ENCODE measurements at regions not wholly inside any gene's neighbourhood (a gene's known extent, or its start where the extent isn't known, plus 50 kb on each side); places are given as distances from the start of the nearest gene placed in this dataset.

DNA sequence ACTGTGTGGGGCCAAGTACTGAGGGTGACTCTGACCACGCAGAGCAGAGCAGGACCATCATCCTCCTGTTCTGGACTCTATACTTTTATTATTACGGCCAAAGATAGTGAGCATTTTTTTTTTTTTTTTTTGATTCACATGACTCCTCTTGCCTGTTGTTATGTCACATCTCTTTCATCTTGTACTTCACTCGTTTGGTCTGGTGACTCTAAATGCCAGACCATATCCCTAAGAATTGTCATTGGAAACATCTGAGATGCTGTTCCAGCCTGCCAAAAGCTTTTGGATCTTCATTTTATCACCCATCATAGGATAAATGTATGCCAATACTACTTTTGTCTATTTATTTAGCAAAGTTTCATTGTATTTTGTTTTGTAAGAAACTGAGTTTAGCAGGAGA, 168.2 kb upstream of the RAI14 start:
- no peak for DNase-seq

DNA sequence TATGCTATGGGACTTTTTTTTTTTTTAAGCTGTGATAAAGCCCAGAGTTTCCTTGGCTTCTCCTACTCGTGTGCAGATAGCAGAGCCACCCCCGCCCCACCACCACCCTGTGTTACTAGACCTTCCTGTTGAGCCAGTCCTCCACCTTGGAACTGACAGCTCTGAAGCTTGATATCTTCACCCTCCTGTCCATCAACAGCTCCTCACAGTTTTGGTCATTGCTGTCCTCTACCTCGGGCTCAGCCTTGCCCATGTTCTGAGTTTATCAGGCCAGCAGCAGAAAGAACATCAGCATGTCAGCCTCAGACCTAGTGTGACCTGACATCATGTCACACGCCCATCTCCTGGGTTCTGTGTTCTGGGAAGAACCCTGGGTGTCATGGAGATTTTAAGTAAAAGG, 167.1 kb upstream of the RAI14 start:
- DNase-seq, result no peak

DNA sequence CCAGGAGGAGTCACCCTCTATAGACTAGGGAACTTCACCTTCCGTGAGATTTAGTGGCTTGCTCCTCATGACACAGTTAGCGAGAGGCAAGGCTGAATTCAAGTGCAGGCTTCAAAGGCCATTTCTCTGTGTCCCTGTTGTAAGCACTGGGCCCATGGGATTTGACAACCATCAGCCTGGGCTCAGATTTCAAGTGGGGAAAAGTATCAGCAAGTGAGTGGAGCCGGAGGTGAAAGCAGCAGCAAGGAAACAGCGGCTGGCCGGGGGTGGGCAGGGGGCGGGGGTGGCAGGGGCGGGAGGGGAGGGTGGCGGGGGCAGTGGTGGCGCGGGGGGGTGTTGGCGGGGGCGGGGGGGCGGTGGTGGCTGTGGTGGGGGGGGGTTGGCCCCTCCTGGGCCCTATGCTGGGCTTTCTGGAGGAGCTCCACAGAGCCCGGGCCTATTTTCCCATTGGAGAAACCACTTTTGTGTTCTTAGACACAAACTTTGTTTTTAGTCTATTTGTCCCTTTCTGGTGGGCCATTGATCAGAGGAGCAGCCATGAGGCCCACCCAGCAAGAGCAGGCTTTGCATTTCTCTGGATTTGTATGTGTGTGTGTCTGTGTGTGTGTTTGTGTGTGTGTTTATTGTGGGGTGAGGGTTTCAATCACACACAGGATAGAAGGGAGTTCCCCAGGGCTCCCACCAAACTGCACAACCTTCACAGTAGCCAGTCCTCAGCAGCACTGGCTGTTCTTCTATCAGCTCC, 165.4 kb upstream of the RAI14 start:
- DNase-seq, result no peak

DNA sequence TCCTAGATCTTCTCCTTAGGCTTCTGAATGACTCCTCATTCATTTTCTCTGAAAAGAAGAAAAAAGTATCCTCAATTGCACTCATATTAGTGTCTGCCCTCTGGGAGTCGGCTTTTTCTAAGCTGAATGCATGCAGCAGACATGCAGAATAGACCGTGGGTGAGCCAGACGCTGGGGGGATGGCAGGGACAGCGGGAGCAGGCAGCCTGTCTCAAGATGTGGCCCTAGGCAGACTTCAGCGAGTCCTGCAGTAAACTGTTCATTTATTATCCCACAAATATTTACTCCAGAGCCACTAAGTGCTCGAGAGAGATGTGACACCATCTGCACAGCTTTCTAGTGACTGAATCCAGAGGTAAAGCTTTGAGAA, 164.9 kb upstream of the RAI14 start:
- peak; percentile 37 for DNase-seq

DNA sequence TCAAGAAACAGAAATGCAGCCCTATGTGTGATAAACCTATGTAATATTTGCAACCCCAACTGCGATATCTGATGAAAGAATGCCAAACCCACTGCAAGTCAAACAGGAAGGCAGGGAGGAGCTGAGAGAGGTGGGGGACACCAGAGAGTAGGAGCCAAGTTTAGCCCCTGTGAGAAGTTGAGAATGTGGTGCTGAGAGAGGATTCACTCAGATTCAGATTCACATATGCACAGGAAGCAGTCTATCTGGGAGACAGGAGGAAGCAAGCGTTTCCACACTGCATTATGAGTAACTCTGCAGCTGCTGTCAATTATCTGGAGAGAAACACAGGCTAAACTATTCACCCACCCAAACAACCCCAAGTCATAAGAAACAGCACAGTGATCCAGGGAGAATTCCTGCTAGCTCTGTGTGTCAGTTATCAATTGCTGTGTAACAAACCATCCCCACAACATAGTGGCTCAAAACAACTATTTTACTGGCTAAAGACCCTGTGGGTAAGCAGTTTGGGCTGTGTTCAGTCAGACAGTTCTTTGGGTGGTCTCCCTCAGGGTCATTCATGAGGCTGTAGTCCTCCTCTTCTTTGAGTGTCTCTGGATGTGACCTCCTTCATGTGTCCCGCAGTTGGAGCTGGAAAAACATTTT, 161.9 kb upstream of the RAI14 start:
- DNase-seq, result peak; percentile 60

DNA sequence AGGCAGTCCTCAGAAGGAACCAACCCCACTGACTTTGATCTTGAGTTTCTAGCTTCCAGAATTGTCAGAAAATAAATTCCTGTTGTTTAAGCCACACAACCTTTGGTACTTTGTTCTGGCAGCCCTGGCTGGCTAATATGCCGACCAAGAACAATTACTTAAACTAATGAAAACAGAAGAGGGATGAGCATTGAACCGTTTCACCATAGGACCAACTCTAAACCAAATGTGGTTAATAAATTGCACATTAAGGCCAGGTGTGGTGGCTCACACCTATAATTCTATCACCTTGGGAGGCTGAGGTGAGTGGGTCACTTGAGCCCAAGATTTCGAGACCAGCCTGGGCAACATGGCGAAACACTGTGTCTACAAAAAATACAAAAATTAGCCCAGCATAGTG, 160.9 kb upstream of the RAI14 start:
- DNase-seq, result no peak

DNA sequence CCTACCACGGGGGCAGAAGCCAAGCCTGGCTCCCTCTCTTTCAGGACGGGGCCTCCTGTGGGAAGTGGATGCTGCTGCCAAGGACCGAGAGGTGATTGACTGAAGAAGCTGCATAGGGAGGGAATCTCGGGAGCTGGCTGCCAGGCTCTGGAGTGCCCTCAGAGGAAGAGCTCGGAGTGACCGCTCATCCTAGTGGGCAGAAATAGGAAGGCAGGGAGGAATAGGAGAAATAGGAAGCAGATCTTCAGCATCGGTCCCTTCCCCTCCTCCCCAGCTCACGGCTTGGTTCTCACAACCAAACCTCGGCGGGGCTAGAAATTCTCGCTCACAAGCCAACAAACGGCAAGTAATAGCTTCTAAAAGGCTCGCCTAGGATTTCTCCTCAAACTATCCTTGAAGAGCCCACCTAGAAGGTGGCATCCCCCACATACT, 159.9 kb upstream of the RAI14 start:
- no peak for DNase-seq

DNA sequence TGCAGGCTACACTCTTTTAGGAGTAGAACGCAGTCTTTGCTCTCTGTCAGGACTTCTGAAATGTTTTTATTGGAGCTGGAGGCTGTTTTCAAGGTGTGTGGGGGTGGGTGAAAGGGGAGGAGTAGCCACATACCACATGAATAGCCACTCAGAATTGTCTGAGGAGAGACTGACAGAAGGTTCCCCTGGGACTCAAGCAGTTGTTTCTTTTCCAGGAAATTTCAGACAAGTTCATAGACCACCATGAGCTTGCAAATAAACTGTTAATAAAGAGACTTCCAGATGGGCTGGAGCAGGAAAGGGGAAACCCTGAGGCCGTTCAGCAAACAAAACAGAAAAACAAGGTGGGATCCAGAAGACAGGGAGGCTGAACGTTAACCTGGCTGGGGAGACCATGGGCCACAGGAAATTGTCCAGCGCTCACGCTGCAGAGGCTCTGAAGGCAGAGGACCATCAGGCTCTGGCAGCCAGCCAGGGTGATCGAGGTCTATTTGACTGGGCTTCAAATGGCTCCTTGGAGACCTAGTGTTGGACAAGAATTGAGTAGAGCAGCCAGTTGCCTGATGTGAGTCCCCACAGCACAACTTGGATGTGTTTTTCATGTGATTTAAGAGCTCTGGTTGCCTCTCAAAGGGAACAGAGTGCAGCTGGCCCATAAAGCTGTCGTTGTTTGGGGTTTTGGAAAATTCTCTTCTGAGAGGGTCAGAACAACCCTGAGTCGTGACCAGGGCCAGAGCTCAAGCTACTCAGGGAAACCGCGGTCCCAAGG, 159.2 kb upstream of the RAI14 start:
- DNase-seq, result no peak

DNA sequence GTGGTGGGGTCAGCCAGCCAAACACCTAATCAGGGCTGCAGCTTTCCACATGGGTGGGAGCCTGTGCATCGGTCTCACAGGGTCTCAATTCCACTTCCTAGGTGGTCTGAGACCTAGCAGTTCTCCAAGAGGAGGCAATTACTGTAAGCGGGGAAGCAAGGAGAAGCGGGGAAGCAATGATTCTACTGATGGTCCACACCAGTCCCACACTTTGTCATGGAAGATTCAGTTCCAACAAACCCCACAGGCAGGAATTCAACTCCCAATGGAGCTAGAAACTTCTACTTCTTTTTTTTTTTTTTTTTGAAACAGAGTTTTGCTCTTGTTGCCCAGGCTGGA, 158.7 kb upstream of the RAI14 start:
- no peak for DNase-seq

DNA sequence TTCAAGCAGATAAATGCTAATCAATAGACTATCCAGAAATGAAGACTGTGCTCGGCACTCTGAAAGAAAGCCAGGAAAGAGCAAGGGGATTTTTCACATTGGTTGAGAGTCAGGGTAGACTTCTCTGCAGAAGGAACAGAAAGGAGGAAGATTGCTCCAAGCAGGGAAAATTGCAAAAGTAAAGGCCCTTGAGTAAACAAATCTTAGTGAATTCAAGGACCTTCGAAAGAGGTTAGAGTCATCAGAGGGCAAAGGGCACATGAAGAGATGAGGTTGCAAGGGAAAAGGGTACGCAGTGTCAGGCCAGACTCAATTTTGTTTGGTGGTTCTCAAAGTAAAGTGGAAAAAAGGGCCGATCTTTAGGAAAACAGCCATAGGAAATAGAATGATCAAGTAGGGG, 157.6 kb upstream of the RAI14 start:
- no peak for DNase-seq

DNA sequence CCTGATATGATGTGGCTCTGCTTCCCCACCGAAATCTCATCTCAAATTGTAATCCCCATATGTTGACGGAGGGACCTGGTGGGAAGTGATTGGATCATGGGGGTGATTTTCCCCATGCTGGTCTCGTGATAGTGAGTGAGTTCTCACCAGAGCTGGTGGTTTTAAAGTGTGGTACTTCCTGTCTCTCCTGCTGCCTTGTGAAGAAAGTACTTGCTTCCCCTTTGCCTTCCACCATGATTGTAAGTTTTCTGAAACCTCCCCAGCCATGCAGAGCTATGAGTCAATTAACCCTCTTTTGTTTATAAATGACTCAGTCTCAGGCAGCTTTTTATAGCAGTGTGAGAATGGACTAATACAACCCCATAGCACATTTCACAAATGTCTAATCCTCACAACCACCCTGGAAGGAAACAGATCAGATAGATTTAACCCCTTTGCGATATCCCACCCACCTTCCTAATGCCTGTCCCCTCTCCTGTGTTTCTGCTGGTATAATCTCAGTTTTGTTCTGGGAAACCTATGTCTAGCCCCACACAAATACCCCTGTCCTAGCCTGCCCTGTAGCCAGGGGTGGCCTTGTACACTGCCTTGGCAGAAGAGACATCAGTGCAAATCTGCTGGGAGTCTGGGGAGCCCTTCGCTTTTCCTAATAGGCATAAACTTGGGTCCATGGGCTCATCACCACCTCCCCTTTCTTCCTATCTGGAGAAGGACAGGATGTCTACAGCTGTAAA, 157.0 kb upstream of the RAI14 start:
- peak; percentile 86 for DNase-seq

DNA sequence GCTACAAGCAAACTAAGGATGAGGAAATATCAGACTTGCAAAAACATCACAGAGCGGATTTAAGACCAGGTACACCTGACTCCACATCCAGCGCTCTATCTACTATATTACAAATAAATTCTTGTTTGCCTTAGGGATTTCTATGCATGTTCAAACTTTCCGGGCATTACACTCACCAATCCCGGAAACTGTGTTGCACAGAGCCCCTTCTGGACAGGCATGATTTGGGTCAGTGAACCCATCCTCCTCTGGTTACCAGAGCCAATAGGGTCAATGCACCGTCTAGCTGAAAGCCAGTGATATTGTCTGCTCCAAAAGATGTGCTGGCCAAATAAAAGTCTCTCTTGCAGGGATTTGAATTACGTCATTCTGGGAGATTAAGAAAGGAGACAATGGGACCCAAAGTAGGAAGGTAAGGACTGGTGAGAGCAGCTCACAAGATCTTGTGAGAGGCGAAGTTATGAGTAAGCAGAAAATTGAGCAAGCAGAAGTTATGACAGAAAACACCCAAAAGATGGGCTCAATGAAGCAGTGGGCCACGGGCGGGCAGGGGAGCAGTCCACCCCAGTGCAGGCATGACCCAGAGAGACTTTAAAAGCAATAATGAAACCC, 155.8 kb upstream of the RAI14 start:
- no peak for DNase-seq

DNA sequence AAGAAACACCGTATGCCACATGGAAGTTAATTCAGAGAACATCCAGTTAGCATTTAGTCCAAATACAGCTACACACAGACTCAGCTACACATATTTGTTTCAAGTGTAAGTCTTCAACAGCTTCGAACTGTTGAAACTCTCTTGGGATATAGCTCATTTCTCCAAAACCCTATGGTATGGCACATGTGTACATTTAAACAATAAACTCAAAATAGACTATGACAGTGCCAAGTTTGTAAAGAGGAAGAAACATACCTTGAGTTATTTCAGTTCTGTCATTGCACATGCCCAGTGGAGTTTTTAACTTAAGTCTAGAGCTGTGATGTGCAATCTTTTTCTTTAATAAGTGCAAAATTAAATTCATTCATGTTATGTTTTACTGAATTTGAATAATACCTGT, 155.1 kb upstream of the RAI14 start:
- no peak for DNase-seq

DNA sequence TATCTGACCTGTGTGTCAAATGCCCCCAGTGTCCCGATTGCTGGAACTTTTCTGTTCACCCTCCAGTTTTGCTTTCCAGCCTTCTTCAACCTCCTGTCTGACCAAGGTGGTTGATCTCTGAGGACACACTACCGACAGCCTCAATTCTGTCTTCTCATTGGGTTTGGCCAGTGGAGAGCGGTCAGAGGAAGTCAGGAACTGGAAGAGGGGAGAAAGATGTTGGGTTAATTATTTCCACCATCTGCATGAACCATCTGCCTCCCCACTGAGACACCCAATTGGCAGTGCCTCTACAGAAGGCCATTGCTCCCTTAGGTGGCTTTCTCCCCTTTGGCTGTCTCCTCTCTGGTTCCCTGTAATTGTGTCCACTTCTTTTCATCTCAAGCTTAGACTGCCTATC, 154.3 kb upstream of the RAI14 start:
- DNase-seq, result no peak

DNA sequence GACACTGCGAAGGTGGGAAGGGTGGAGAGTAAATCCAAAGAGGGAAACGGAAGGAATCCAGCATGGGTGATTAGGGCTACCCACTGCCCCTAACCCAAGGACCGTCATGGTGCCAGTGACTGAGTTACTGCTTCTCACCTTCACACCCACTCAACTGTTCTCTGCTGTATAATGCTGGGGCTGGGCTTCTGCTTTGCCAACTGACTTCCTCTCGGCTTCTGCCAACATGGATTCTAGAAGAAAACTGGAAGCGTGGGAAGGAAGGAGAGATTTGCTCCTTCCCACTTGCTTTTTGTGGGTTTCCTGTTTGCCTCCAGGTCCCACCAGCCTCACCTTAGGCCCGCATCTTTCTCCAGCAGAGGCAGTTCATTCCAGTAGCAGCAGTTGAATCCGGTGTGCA, 153.5 kb upstream of the RAI14 start:
- DNase-seq, result no peak

DNA sequence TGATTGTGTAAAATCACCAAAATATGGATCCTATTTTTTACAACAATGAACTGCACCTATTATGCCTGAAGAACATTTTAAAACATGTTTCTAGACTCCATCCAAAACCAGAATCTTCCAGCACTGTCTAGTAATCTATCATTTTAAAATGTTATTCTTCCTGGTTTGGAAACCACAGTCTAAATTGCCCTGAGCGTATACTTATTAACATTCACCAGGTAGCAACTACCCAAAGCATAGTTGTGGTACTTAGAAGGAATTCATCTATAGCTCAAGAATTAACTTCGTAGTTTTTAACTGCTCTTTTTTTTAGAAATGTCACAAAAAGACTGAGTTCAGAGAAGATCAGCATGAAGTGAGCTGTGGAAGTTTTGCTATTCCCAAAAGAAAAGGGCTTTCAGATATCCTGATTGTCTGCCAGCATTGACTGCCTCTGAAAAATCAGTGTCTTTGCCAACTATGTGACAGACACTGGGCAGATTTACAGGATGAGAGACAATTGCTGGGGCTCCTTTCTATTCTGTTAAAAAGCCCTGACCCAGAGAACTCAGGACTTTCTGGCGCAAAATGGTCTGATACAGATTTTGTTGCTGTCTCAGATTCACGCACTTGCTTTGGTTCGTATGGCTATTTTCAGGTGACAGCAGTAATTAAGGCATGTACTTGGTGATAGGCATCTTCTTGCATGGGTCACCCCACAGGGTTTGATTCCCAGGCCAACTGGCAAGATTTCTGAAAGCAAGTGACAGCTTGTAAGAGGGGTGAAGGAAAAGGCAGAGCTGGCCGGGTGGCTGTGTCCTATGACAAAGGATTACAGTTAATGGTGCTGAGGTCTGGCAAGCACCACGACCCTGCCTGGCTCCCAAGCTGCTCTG, 152.5 kb upstream of the RAI14 start:
- no peak for DNase-seq

DNA sequence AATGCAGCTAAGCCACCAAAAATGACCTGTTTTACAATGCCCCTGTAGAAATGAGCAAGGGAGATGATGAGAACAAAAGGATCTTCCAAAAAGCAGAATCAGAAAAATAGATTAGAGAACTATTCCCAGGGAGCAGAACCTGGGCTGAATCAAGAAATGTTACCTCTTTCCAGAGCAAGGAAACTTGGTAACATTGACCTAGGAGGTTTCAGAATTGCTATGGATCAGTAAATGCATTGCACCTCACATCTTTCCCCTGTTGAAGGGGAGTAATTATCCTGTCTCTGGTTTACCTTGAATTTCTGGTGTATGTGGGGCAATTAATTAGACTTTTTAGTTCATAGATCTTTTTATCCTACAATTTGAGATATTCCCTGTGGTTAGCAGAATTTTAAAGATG, 151.2 kb upstream of the RAI14 start:
- DNase-seq, result no peak

DNA sequence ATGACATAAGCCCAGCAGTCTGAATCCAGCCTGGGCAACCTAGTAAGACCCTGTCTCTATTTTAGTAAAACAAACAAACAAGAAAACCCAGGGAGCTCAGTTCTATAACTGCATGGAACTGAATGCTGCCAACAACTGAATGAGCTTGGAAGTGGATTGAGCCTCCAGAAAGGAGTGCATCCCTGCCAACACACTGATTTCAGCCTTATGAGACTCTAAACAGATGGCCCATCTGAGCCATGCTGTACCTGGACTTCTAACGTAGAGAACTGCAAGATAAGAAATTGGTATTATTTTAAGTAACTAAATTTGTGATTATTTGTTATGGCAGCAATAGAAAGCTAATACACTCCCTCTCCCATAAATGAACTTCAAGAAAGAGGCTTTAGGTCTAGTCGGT, 150.4 kb upstream of the RAI14 start:
- DNase-seq, result no peak

DNA sequence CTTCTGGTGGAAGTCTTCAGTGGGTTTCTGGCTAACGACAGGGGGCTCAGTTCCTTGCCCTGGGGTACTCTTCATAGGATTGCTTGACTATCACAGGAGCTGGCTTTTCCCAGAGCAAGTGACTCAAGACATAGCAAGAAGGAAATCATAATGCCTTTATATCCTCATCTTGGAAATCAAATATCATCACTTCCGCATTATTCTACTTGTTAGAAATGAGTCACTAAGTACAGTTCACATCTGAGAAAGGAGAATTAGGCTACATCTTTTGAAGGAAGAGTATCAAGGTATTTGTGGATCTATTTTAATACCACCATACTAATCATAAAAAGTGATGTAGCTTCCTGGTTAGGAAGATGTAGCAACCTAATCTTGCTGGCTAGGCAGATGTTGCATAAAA, 148.2 kb upstream of the RAI14 start:
- no peak for DNase-seq

DNA sequence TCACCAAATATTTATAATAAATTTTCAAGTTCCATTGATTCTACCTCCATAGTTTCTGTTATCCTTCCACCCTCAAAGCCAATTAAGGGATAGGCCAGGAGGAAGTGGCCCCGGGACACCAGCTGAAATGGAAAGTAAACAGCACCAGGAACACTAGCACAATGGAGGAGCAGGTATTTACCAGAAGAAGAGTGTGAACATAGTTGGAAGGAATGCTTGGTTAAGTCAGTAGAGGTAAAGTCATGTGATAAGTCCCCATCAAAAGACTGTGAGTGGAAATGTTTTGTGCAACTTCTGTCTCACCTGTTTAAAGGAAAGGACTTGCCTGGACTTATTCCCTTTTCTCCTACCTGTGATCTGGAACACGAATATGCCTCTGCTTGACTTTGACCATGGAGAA, 146.7 kb upstream of the RAI14 start:
- DNase-seq, result no peak

DNA sequence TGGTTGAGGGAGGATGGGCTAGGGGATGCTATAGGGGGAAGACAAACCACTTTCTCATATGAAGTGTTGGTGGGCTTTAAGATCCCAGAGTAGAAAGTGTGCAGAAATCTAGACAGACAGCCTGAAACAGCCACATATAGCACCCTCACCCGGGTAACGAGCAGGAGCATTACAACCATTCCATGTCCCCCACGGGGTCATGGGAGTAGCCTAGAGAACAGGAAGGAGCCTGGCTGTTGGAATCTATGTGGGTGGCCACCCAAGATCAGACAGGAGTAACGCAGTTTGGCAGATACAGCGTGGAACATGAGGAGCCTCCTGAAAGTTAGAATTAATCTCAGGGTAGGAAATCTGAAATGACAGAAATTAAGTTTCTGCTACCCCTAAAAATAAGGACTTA, 146.1 kb upstream of the RAI14 start:
- DNase-seq, result no peak

DNA sequence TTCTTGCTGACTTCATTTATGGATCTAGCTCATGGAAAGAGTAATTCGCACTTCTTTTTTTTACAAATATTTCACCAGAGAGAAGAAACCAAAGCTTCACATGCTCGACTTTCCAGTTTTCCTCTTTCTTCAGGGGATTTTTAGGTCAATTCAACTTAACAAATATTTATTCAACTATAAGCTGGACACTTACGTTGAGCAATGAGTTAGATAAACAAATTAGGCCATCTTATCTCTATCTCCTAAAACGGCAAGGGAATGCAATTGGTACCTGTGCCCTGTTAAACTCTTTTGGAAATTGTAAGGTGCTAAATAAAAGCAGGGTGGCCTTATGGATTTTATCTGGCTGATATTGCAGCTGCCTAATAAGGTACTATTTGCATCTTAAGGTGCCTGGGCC, 145.1 kb upstream of the RAI14 start:
- no peak for DNase-seq

Data from EL (cell line).